Sigmoid colon (tissue), 4 donors: ENCODE measurements at regions not wholly inside any gene's neighbourhood (a gene's known extent, or its start where the extent isn't known, plus 50 kb on each side); places are given as distances from the start of the nearest gene placed in this dataset.

ENCODE experiments used
- CTCF ChIP-seq, 4 experiments: fragments of 450-650 bp in 3 of 4; fragments of 200-600 bp in 1 of 4; IDR thresholded peaks; one replicate each; pipeline ENCODE4 v1.5.1; 2016 to 2019; ENCODE audit warnings: antibody characterized with exemption in 4 of 4, mild to moderate bottlenecking in 3 of 4, moderate library complexity in 2 of 4
- EP300 ChIP-seq, 4 donors: sonication (generic); formaldehyde crosslinking; IDR thresholded peaks; one replicate each; pipeline ENCODE4 v1.6.1; 2017; ENCODE audit warnings: antibody characterized with exemption in 4 of 4
- POLR2A ChIP-seq, 2 donors: fragments of 450-650 bp; IDR thresholded peaks; one replicate each; pipeline ENCODE4 v1.6.1; 2016; ENCODE audit warnings: antibody characterized with exemption in 2 of 2, mild to moderate bottlenecking in 2 of 2, moderate library complexity in 2 of 2

- TF ChIP-seq EP300 (IDR thresholded peaks at IDR 0.05) (no peak), POLR2A (IDR thresholded peaks at IDR 0.05) (no peak), CTCF (IDR thresholded peaks at IDR 0.05) (no peak)
Observed at GRCh38 chr4:186778134-186778533, 54.5 kb upstream of the FAT1 start.
